ENCODE measurements at regions not wholly inside any gene's neighbourhood (a gene's known extent, or its start where the extent isn't known, plus 50 kb on each side); places are given as distances from the start of the nearest gene placed in this dataset.
"Not testable (repeated sequence)": the region's sequence is repeated elsewhere in the genome, so short reads cannot be mapped to it uniquely, and the experiment has no call there.

- not testable (repeated sequence) for TF ChIP-seq POLR2A, CTCF (IDR thresholded peaks at IDR 0.05)
Observed at GRCh38 chr7:156369929-156370328, 270.6 kb upstream of the RNF32 start.

Measured in upper lobe of left lung (tissue), 4 donors.